ENCODE measurements at regions not wholly inside any gene's neighbourhood (a gene's known extent, or its start where the extent isn't known, plus 50 kb on each side); places are given as distances from the start of the nearest gene placed in this dataset.
A peak's percentile ranks its signal among the peaks of the same experiment; 100 is the strongest.

DNA sequence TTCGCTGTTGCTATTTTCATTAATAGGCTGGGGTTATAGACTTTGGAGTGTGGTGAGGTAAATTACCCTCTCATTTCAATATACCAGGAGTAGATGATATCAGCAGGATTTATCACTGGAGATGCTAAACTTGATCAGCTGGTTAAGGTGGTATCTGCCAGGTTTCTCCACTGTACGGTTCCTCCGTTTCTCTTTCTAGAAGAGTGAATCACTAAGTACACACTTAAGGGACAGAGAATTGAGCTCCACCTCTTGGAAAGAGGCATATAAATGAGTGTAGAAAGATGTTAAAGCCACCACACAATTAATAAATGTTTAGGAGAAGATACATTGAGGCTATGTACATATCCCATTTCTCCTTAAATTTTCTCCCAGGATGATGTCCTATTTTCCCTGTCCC is 277.4 kb upstream of the GRIP1 start:
- DNase-seq (ENCODE audit: low spot score), result no peak
- ATAC-seq, result no peak

DNA sequence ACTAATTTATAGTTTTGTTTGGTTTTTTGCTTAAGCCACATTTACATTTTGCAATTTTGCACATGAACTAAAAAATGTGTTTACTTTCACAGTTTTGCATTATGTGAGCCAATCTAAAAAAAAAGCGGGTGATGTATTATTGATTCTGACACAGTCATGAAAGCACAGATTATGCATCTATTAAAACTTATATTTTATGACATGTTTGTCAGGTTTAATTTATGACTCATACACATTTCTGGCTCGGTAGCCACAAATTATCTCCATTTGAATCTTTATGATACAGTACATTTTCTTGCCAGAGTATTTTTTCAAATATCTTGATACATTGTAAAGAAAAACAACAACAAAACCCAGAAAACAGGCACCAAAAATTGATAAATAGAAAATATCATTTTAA is 280.4 kb upstream of the GRIP1 start:
- no peak for ATAC-seq
- no peak for DNase-seq (ENCODE audit: low spot score)

DNA sequence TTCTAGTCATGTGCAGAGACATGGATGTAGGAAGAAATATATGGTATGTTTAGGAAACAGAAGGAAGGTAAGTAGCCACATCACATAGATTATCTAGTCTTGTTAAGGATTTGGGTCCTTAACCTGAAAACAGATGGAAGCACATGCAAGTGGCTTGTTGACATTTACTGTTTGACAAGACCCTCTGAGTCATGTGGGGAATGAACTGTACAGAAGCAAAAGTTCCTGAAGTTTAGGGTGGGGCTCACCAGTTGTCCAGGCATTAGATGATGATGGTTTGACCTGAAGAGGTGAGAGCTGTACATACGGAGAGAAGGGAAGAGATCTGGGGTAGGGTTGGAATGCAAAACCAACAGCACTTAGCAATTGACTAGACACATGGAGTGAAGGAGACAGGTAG is 281.1 kb upstream of the GRIP1 start:
- DNase-seq (ENCODE audit: low spot score), result no peak
- ATAC-seq, result no peak

DNA sequence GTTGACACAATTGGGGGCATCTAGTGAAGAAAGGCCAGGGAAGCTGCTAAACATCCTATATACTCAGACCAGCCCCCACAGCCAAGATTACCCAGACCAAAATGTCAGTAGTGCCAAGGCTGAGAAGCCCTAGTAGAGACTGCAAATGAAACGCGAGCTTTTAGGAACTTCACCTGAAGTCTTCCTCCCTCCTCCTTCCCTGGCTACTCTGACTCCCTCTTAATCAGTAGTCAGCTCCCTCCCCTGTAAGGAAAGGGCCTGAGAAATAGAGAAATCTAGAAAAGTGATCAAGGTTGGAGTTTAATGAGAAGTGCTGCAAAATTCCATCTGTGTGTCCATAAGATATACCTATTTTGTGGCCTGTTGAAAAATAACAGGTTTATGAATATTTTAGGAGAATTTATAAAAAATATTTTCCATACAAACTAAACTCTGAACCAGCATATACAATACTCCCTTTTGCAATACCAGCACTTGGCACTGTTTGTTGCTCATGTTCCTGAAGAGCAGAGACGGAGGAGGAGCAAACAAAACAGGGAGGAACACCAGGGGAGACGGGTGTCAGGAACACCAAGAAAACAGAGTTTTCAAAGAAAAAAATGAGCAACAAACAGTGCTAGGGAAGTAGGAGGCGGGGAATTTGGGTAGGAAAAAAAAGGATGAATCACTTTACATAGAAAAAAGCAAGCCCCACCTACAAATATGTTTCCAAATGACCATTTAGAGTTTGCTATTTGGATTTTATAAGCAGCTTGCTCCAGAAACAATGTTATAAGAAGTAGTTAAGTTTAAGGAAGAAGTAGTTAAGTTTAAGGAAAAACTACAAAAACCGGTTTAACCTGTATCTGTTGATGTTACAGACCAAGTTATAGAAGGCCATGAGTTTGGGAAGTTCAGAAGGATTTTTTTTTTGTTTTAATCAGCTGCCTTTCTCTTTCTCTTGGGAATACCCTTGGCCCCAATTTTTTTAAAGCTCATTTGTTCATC is 282.1 kb upstream of the GRIP1 start:
- ATAC-seq, result no peak
- no peak for DNase-seq (ENCODE audit: low spot score)

DNA sequence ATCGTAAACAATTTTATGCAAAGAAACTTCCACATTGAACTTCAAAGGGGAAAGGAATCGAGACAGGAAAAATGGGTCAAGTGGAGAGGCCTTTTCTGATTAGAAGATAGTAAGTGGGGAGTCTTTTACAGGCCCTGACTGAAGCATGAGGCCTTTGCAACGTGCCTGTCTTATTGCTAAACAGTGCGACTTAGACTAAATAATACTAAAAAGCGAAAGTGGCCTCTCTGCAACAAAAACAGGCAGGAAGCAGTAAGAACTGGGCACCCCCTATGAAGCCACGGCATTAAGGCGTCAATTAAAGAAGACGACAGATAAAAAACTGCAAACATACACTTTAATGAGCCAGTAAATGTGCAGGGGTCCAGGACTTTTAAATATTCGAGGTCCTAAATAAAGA is 283.4 kb upstream of the GRIP1 start:
- DNase-seq (ENCODE audit: low spot score) (no peak), ATAC-seq (no peak)

DNA sequence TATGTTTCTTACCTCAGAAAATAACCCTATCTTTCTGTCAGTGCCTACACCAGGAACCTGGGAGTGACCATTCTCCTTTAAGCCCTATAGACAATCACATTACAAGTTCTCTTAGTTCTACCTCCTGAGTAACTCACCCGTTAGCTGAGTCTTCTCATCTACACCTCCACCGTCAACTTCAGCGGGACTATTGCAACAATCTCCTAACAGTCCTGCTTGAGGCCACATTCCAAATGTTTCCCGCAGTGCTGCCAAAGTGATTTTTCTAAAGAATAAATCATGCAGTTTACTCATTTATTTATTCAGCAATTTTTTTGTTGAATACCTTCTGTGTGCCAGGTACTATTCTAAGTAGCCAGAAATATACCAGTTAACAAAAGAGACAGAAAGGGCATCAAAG is 285.0 kb upstream of the GRIP1 start:
- no peak for DNase-seq (ENCODE audit: low spot score)

DNA sequence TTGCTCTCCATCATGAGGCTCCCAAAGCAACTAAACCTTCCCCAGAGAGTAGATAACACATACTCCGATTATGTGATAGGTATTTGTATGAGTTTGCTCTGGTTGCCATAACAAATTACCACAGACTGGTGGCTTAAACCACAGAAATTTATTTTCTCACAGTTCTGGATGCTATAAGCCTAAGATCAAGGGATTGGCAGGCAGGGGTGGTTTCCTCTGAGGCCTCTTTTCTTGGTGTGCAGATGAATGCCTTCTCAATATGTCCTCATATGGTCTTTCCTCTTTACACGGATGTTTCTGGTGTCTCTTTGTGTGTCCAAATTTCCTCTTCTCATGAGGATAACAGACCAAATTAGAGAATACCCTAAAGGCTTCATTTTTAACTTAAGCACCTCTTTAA is 285.8 kb upstream of the GRIP1 start:
- ATAC-seq (no peak), DNase-seq (ENCODE audit: low spot score) (no peak)

More for the DNA sequence above, 285.0 kb upstream of the GRIP1 start:
- ATAC-seq, result no peak

DNA sequence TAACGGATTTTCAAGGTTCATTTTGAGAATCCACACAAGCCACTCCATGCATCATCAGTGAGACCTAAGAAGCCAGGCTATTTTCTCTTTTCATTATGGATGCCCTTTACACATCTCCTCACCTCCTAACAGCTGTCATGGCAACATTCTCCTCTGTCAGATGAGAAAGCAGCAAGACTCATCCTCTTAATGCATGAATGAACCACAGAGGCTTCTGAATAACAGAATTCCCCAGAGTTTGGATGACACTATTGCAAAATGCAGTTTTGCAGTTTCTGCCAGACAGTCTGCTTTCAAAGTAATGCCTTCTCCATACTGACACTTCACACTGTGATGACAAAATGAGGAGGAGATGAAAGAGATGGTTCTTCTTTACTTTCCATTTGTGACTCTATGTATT is 286.7 kb upstream of the GRIP1 start:
- no peak for ATAC-seq

DNA sequence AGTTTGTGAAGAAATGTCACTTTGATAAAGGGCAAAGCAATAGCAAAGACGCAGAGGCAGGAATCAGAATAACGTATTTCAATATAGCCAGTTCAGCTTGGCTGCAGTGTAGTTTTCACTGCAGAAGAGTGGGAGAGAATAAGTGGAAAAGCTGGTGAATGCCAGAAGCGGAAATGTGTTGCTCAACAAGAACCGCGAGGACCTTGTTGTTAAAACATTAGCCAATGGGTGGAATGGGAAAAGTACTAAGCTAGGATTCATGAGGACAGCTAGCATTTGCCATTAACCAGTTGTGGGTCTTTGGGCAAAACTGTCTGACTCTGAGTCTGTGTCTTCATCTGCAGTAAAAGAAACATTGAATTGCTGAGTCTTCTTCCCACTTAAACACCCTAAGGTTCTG is 292.9 kb upstream of the GRIP1 start:
- no peak for DNase-seq (ENCODE audit: low spot score)
- ATAC-seq, result no peak

More for the DNA sequence above, 286.7 kb upstream of the GRIP1 start:
- DNase-seq (ENCODE audit: low spot score), result no peak

DNA sequence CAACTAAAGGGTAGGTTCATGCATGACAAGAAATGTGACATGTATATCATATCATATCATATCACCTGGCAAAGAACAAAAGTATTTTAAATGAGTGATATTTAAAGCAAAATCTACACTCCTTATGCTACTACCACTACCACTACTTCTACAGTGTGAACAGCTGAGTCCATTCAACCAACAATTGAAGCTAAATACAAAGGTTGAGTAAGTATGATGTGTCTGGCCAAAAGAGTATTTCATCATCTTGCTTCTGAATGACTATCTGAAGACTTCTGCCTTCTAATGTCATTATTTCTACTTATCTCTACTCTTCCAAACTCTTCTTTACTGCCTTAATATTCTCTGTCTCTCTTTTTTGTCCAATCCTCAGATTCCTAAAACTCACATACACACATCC is 292.6 kb upstream of the CAND1 start:
- no peak for ATAC-seq
- no peak for DNase-seq (ENCODE audit: low spot score)

DNA sequence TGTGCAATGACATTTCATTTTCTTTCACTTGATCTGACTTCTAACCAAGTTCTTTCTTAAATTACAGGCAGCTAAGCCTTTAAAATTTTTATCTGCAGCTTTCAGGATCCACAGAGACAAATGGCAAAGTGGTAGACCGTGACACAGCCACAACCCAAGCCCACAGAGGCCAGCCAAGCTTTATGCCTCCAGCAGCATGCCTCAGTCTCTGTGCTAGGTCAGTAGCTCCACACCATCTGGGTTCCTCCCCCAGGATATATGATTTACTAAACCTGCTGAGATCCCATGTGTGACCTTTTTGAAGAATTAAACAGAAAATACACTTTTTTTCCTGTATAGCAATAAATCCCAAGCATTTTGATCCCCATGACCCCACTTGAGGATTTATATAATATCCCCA is 290.4 kb upstream of the CAND1 start:
- ATAC-seq (no peak), DNase-seq (ENCODE audit: low spot score) (no peak)

DNA sequence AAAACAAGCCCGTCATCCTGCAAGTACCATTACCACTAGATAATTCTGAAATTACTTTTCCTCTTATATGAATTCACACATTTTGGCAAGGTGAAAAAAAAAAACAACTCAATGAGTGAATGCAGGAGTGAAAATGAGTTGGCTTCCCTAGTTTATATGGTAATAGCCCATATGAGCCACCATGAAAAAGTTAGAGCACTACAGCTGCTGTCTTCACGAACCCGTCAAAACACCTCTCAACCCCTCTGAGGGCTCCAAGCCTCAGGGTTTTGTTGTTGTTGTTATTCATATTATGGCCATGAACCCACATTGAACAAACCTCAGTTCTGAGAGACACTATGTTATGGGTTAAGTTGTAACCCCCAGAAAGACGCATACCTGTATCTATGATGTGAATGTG is 289.9 kb upstream of the CAND1 start:
- no peak for DNase-seq (ENCODE audit: low spot score)
- ATAC-seq, result no peak

DNA sequence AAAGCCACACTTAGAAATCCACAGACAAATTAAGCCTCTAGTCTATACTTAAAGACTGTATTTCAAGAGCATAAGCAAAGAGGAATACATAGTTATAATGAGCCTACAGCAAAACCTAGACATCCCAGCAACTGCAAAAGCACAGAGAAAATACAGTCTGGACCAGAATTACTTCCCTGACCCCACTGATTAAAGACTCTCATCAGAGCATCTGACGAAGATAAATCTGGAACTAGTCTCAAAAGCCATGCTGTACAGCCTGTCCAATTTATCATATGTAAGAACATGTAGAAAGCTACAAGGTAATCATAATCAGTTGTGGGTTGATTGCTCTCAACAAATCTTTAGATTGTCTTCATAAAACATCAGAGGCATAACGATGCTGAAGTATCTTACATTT is 285.1 kb upstream of the CAND1 start:
- DNase-seq (ENCODE audit: low spot score), result no peak
- no peak for ATAC-seq

DNA sequence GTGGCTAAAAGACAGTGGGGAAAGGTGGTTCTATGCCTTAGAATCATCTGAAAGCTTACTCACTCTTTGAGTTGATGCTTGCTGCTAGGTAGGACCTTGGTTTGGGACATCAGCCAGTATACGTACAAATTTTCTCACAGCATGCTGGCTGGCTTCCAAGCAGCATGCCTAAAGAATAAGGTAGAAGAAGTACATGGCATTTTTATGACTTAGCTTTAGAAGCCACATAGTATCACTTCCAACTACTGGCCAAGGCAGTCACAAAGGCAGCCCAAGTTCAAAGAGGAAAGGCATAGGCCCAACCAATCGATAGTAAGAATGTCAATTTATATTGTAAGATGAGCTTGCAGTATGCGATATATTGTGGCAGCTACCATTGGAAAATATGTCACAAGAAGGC is 284.2 kb upstream of the CAND1 start:
- ATAC-seq (no peak), DNase-seq (ENCODE audit: low spot score) (no peak)

DNA sequence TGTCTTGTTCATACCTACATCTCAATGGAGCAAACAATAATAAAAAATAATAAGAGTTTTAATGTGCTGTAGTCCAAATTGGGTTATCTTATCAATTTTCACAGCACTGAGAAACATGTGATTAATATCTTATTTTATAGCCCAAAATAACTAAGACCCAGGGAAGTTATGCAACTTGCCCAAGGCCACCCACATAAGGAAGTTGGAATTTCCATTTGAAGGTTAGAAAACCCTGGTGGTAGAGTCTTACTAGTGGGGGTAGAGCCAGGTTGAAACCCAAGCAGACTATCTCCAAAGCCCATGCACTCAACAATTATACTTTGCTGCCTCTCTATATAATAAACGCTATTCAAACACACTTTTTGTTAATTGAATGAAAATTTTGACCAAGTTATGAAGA is 270.0 kb upstream of the CAND1 start:
- ATAC-seq (no peak), DNase-seq (ENCODE audit: low spot score) (no peak)

DNA sequence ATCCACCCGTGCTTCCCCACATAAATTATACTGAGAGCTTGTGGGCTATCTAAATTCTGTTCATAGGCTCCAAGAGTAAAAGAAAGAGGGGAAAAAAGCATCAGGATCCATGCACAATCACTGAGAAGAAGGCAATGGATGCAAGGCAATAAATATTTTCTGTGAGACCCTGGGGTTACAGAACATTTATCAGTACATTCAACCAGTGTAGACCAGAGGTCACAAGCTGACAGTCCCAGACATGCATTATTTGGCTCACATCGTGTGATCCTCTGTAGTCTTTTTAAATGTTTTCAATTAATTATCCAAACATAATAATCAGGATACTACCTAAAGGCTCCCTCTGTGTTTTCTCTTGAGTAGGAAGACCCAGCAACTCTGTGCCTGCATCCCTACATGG is 267.9 kb upstream of the CAND1 start:
- DNase-seq (ENCODE audit: low spot score) (no peak), ATAC-seq (no peak)

DNA sequence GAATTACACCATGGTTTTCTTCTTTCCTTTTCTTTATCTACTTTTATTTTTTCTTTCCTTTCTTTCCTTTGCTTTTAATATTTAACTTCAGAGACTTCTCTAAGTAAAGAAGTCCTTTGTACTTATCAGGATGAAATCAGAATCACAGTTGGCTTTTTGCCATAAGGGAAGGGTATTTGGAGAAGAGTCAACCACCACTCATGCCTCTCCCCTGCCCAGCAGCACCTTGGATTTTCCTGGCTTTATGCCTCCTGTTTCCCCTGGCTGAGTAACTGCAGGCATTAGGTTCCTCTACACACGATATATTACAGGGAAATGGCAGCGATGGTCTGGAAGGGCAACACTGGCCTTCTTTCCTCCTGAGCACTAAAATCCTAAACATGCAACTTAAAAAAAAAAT is 266.4 kb upstream of the CAND1 start:
- ATAC-seq, result no peak
- DNase-seq (ENCODE audit: low spot score), result no peak

DNA sequence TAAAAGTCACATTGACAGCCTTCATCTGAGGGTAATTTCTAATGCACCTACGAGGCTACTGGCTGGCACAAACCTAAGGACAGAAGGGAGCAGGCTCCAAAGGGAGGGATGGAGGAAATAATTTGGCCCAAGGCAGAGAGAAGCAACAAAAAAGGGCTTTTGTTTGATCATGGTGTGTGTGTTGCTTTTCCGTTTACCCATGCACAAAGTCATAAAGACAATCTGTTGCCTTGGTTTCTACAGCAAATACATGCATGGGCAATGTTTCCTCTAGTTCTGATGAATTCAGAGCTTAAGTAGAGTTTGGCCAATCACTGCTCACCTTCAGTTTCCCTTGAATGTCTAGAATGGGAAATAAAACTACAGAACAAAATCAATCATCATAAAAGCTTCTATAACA is 262.5 kb upstream of the CAND1 start:
- DNase-seq (ENCODE audit: low spot score) (no peak), ATAC-seq (no peak)

DNA sequence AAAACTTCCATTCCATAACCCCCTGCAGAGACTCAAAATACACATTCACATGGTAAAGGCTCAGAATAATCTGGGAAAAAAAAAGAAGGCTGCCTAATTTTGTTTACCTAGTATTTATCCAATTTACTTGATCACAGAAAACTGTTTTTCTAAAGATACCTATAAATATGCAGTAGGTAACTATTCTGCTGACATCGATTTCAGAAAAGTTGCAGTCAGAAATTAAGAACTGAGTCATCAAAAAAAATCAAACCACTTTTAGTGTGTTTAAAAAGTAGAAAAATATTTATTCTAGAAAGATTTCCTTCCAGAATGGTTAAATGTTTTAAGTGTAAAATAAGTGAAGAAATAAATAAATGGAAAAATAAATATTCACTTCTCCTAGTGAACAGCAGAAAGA is 254.5 kb upstream of the CAND1 start:
- no peak for ATAC-seq
- DNase-seq (ENCODE audit: low spot score), result no peak

DNA sequence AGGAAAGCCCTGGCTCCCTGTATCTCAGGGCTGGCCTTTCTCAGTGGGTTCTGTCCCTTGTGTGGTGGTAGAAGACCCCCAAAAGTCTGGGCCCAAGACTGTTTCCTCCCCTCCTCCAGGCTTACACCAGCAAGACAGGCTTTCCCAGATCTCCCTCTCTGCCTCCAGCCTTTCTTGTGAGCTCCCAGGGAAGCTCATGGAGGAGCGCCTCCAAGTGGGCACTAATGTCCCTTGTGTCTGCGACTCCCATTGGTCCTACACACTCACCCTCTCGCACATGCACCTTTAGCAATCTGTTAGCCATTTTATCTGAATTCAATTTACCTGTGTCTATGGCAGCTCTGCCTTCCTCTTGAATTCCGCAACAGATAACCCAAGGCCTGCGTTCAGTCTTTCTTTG is 251.1 kb upstream of the CAND1 start:
- ATAC-seq, result no peak
- no peak for DNase-seq (ENCODE audit: low spot score)

DNA sequence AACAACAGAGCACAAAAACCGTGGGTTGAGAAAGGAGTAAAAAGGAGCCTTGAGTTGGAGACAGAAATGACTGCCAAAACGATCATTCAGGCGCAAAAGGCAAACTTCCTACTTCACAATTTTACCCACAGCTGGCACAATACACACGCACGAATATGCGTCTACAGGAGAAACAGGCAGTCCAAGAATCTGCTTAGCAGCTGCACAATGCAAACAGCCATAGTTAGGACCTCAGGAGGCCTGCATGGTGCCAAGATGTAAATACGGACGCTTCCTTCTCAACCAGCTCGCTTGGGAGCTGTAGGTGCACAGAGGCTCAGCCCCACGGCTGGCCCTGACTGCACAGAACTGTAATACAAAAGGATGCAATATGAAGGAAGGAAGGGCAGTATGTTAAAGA is 250.1 kb upstream of the CAND1 start:
- no peak for DNase-seq (ENCODE audit: low spot score)
- no peak for ATAC-seq

DNA sequence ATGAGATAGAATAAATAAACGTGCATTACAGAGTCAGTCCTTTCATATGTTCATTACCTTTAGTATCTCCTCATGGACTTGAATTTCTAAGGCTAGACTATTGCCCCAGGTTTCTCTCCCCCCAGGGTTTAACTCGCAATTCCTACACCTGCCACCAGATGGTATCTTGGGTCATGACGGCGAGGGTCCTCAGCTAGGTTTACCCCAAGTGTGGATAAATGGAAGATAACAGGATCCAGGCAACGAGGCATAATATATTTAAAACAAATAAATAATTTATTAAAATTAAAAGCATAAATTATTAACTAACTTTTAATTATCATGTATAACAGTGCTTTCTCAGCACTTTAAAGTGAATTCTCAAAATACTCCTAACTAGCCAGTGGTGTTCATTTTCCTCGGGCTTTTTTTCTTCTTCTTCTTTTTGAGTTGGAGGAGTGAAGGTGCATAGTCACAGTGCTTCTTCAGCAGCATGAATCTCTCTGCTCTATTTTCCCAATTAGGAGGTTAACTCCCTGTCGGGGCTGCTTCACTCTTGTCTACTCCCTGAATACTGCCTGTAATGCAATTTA is 243.5 kb upstream of the CAND1 start:
- DNase-seq (ENCODE audit: low spot score) (no peak), ATAC-seq (peak; percentile 74)
